SK-N-MC (cell line): ENCODE measurements at regions not wholly inside any gene's neighbourhood (a gene's known extent, or its start where the extent isn't known, plus 50 kb on each side); places are given as distances from the start of the nearest gene placed in this dataset.

Experiments
- DNase-seq: peaks from one replicate; pipeline ENCODE4 v3.0.0-alpha.2; 2011; ENCODE audit warnings: low read depth, low spot score
- H3K27ac ChIP-seq: fragments of 200-600 bp; sonication (generic); 2 replicates; pipeline ENCODE4 v1.5.1; 2016; ENCODE audit warnings: mixed run types
- H3K36me3 ChIP-seq: fragments of 200-600 bp; sonication (generic); 2 replicates; pipeline ENCODE4 v1.6.1; 2017; ENCODE audit warnings: antibody characterized with exemption, low read length, mixed read lengths; ENCODE audit not compliant: insufficient read depth
- H3K4me3 ChIP-seq: fragments of 200-600 bp; sonication (generic); 2 replicates; pipeline ENCODE4 v1.5.1; 2016
- H3K9ac ChIP-seq: fragments of 200-600 bp; sonication (generic); 2 replicates; pipeline ENCODE4 v1.8.0; 2017; ENCODE audit warnings: mixed run types, mixed read lengths; ENCODE audit not compliant: insufficient read length
- H3K9me3 ChIP-seq: fragments of 200-600 bp; sonication (generic); 2 replicates; pipeline ENCODE4 v1.6.1; 2017; ENCODE audit warnings: low read depth, mild to moderate bottlenecking, antibody characterized with exemption, low read length, moderate library complexity, mixed read lengths
- EZH2 ChIP-seq: fragments of 200-600 bp; sonication (generic); IDR thresholded peaks from one replicate; pipeline ENCODE4 v1.6.1; 2017; ENCODE audit warnings: antibody characterized with exemption
- FOXP2 ChIP-seq: optimal IDR thresholded peaks from 2 replicates; pipeline ENCODE3; 2011; ENCODE audit warnings: mild to moderate bottlenecking, moderate library complexity; ENCODE audit not compliant: insufficient read depth; ENCODE audit errors: extremely low read length, control extremely low read depth
- POLR2AphosphoS5 ChIP-seq: IDR thresholded peaks from 2 replicates; pipeline ENCODE4 v1.6.1; 2012; ENCODE audit warnings: mild to moderate bottlenecking, low read depth, low read length, borderline replicate concordance

DNA sequence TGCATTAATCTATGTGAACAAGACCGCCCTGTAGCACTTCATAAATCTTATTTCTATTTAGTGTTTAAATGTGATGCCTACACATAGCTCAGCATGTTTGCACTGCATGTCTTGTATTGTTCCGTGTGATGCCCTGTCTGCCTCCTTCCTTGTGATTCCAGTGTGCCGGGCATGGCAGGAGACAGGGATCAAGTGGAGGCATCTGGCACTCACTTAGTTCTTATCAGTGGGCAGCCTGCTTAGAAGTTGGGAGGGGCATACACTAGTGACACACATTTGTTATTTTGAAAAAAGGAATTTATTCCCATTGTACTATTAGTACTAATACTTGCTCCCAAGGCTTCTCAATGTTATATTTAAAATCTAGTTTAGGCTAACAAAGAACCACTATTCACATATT, 176.4 kb downstream of the KCNA5 start:
- no peak for DNase-seq
- H3K4me3 ChIP-seq: no peak overlapping the region
- H3K9me3 ChIP-seq: no peaks in the 10 kb centered on the region
- TF ChIP-seq FOXP2 (no peak), EZH2 (no peak), POLR2AphosphoS5 (no peak)
- H3K36me3 ChIP-seq: no peaks in the 10 kb centered on the region
- H3K27ac ChIP-seq: no peak overlapping the region
- H3K9ac ChIP-seq: no peak overlapping the region

GRCh38 chr12:5220835-5221234, 177.2 kb downstream of the KCNA5 start:
- Histone ChIP-seq H3K27ac (no peak overlapping the region), H3K9me3 (no peaks in the 10 kb centered on the region), H3K4me3 (no peak overlapping the region), H3K9ac (no peak overlapping the region), H3K36me3 (no peaks in the 10 kb centered on the region)
- TF ChIP-seq EZH2 (no peak), POLR2AphosphoS5 (no peak), FOXP2 (no peak)
- no peak for DNase-seq

- Histone ChIP-seq H3K9me3 (no peaks in the 10 kb centered on the region), H3K9ac (no peak overlapping the region), H3K4me3 (no peak overlapping the region), H3K27ac (no peak overlapping the region), H3K36me3 (no peaks in the 10 kb centered on the region)
- no peak for TF ChIP-seq EZH2
- no peak for DNase-seq
Observed at GRCh38 chr12:5222011-5222461, 178.4 kb downstream of the KCNA5 start.

DNA sequence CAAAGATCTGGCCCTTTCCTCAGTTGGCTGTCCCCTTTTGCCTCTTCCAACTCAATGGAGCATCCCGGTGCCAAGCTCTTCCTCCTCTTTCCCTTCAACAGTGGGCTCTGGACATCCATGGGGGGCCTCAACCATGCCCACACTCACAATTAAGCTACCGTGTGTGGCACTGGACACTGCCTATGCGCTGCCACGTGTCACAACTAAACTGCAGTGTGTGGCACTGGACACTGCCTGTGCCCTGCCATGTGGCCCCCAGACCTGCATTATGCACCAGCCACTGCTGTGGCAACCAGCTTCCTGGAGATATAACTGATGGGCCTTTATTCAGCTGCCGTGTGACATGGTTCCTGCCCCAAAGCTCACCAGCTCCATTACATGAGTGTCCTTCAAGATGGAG, 179.1 kb downstream of the KCNA5 start:
- Histone ChIP-seq H3K9ac (no peak overlapping the region), H3K36me3 (no peaks in the 10 kb centered on the region), H3K4me3 (no peak overlapping the region), H3K27ac (no peak overlapping the region), H3K9me3 (no peaks in the 10 kb centered on the region)
- DNase-seq: no peak
- TF ChIP-seq EZH2: no peak
- TF ChIP-seq FOXP2: no peak
- no peak for TF ChIP-seq POLR2AphosphoS5

GRCh38 chr12:5223881-5224280, 180.2 kb downstream of the KCNA5 start:
- H3K36me3 ChIP-seq: no peaks in the 10 kb centered on the region
- DNase-seq: no peak
- TF ChIP-seq EZH2 (no peak), POLR2AphosphoS5 (no peak), FOXP2 (no peak)
- no peaks in the 10 kb centered on the region for H3K9me3 ChIP-seq
- H3K27ac ChIP-seq: no peak overlapping the region
- H3K9ac ChIP-seq: no peak overlapping the region
- no peak overlapping the region for H3K4me3 ChIP-seq

GRCh38 chr12:5226581-5226980, 182.9 kb downstream of the KCNA5 start:
- no peak overlapping the region for H3K27ac ChIP-seq
- no peaks in the 10 kb centered on the region for H3K9me3 ChIP-seq
- no peak overlapping the region for H3K9ac ChIP-seq
- H3K4me3 ChIP-seq: no peak overlapping the region
- DNase-seq: no peak
- no peaks in the 10 kb centered on the region for H3K36me3 ChIP-seq
- TF ChIP-seq POLR2AphosphoS5 (no peak), FOXP2 (no peak), EZH2 (no peak)

DNA sequence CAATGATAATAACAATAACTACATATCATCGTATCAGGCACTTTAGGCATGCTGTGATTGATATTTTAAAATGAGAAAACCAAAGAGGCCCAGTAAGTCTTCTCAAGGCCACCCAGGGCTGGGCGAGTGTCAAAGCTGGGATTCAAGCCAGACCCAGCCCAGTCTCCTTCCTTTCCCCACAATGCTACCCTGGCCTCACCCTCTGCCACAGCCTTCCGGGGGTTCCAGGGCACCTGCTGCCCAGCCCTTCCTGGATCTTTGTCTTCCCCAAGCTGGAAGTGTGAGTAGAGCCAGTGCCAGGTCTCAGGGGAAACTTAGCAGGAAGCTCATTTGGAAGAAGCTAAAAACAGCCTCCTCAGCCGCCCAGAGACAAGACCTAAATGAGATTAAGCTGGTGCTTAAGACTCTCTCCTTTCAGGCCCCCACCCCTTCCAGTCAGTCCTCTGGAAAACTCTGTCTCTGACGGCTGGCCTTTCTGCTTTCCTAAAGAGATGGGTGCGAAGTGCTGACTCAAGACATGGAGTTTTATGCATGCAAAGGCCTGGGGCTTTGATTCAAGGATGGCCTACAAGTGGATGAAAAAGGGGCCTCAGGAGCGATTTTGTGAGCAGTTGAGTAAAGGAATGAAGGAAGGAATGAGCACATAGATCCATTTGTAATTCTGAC, 184.2 kb downstream of the KCNA5 start:
- DNase-seq: no peak
- Histone ChIP-seq H3K4me3 (no peak overlapping the region), H3K36me3 (no peaks in the 10 kb centered on the region), H3K27ac (no peak overlapping the region), H3K9ac (no peak overlapping the region), H3K9me3 (no peaks in the 10 kb centered on the region)
- TF ChIP-seq FOXP2 (no peak), POLR2AphosphoS5 (no peak), EZH2 (no peak)

- H3K27ac ChIP-seq: no peak overlapping the region
- TF ChIP-seq EZH2 (no peak), POLR2AphosphoS5 (no peak), FOXP2 (no peak)
- no peaks in the 10 kb centered on the region for H3K36me3 ChIP-seq
- H3K9ac ChIP-seq: no peak overlapping the region
- H3K4me3 ChIP-seq: no peak overlapping the region
- DNase-seq: no peak
- H3K9me3 ChIP-seq: no peaks in the 10 kb centered on the region
Observed at GRCh38 chr12:5230156-5230555, 186.5 kb downstream of the KCNA5 start.

GRCh38 chr12:5230861-5231260, 187.2 kb downstream of the KCNA5 start:
- H3K9ac ChIP-seq: no peak overlapping the region
- no peak for DNase-seq
- H3K9me3 ChIP-seq: no peaks in the 10 kb centered on the region
- TF ChIP-seq EZH2 (no peak), POLR2AphosphoS5 (no peak), FOXP2 (no peak)
- no peak overlapping the region for H3K4me3 ChIP-seq
- no peaks in the 10 kb centered on the region for H3K36me3 ChIP-seq
- no peak overlapping the region for H3K27ac ChIP-seq

- no peaks in the 10 kb centered on the region for H3K36me3 ChIP-seq
- H3K9ac ChIP-seq: no peak overlapping the region
- no peak for DNase-seq
- H3K4me3 ChIP-seq: no peak overlapping the region
- no peak overlapping the region for H3K27ac ChIP-seq
- H3K9me3 ChIP-seq: no peaks in the 10 kb centered on the region
- TF ChIP-seq FOXP2 (no peak), POLR2AphosphoS5 (no peak), EZH2 (no peak)
Observed at GRCh38 chr12:5232291-5232690, 188.6 kb downstream of the KCNA5 start.
